Stomach (tissue), 8 donors: ENCODE measurements at regions not wholly inside any gene's neighbourhood (a gene's known extent, or its start where the extent isn't known, plus 50 kb on each side); places are given as distances from the start of the nearest gene placed in this dataset.

ENCODE experiments used
- DNase-seq, 2 donors: peaks; one replicate each; pipeline versions ENCODE4 v3.0.0 to v3.0.0-alpha.2; 2013 to 2019
- H3K27ac ChIP-seq, 5 donors: fragments of 200-600 bp in 4 of 5; sonication (generic) in 4 of 5; one replicate each; pipeline ENCODE4 v1.5.1; 2013 to 2019; ENCODE audit warnings: mild to moderate bottlenecking in 1 of 5, moderate library complexity in 1 of 5
- H3K27me3 ChIP-seq, 3 donors: fragments of 200-600 bp; sonication (generic); one replicate each; pipeline ENCODE4 v1.5.1; 2017 to 2019; ENCODE audit warnings: mixed run types in 1 of 3
- H3K36me3 ChIP-seq, 4 donors: fragments of 200-600 bp; sonication (generic); 1 replicate in 3 of 4; 2 replicates in 1 of 4; pipeline ENCODE4 v1.5.1; 2016 to 2019
- H3K4me1 ChIP-seq, 4 donors: fragments of 200-600 bp; sonication (generic); one replicate each; pipeline ENCODE4 v1.5.1; 2016 to 2019
- H3K4me3 ChIP-seq, 4 donors: fragments of 200-600 bp; sonication (generic) in 3 of 4; one replicate each; pipeline ENCODE4 v1.5.1; 2016 to 2019; ENCODE audit warnings: mild to moderate bottlenecking in 1 of 4
- H3K9me3 ChIP-seq, 4 donors: fragments of 200-600 bp; sonication (generic); one replicate each; pipeline ENCODE4 v1.5.1; 2016 to 2019
- CTCF ChIP-seq, 7 experiments: fragments of 450-650 bp in 4 of 7; fragments of 200-600 bp in 3 of 7; sonication (generic) in 3 of 7; IDR thresholded peaks; one replicate each; pipeline ENCODE4 v1.5.1; 2016 to 2019; ENCODE audit warnings: antibody characterized with exemption in 7 of 7, control low read depth in 2 of 7, mild to moderate bottlenecking in 1 of 7
- EP300 ChIP-seq: sonication (generic); formaldehyde crosslinking; IDR thresholded peaks from one replicate; pipeline ENCODE4 v1.6.1; 2017; ENCODE audit warnings: antibody characterized with exemption
- POLR2A ChIP-seq, 4 donors: fragments of 450-650 bp; IDR thresholded peaks; one replicate each; pipeline ENCODE4 v1.6.1; 2016; ENCODE audit warnings: antibody characterized with exemption in 4 of 4, control low read depth in 2 of 4, mild to moderate bottlenecking in 1 of 4, moderate library complexity in 1 of 4
- POLR2AphosphoS5 ChIP-seq, 3 donors: sonication (generic); formaldehyde crosslinking; IDR thresholded peaks; one replicate each; pipeline ENCODE4 v1.6.1; 2016; ENCODE audit warnings: antibody characterized with exemption in 3 of 3
- WGBS, 5 donors: extraction: QIAGEN DNeasy Blood & Tissue Kit in 3 of 5; methylation state at CpG; one replicate each; pipeline versions ENCODE4 v1.1.5 to v1.1.7; 2013 to 2018; 5-methylcytosine and 5-hydroxymethylcytosine counted together
- intact Hi-C: fragments of 100-400 bp; cut with DNase I; formaldehyde crosslinking; loops from one replicate; pipeline ENCODE4 v1.15.1; 2023; ENCODE audit warnings: low total_unique reads
- donor health status: healthy with polysubstance abuse.
- donor health status: Bipolar disorder and iron deficiency.
- donor health status: healthy.

- Histone ChIP-seq H3K4me1 (peaks cover 0 to 6% (median 0%) of the 10 kb centered on the region in 4 donors), H3K36me3 (no peaks in the 10 kb centered on the region), H3K27ac (no peak overlapping the region), H3K27me3 (no peaks in the 10 kb centered on the region), H3K9me3 (no peaks in the 10 kb centered on the region), H3K4me3 (no peak overlapping the region)
- TF ChIP-seq EP300: no peak
- TF ChIP-seq POLR2A (IDR thresholded peaks at IDR 0.05): no peak
- no peak for TF ChIP-seq POLR2AphosphoS5 (IDR thresholded peaks at IDR 0.05)
- no peak for TF ChIP-seq CTCF (IDR thresholded peaks at IDR 0.05)
- intact Hi-C loops: no loop called here
- 55 to 67% (median 58%) methylated on average over 1 of the region's 1 CpG for WGBS, 5 donors
- no peak for DNase-seq
Measured at GRCh38 chr2:64820901-64821300, 167.2 kb upstream of the SERTAD2 start.

- Histone ChIP-seq H3K4me1 (peaks cover 0 to 4% (median 0%) of the 10 kb centered on the region in 4 donors), H3K27me3 (no peaks in the 10 kb centered on the region), H3K9me3 (no peaks in the 10 kb centered on the region), H3K4me3 (no peak overlapping the region), H3K36me3 (no peaks in the 10 kb centered on the region), H3K27ac (no peak overlapping the region)
- whole genome bisulfite sequencing, 5 donors: 58 to 83% (median 64%) methylated on average over 5 of the region's 5 CpGs
- no peak for DNase-seq
- intact Hi-C loops: no loop called here
- TF ChIP-seq POLR2A (IDR thresholded peaks at IDR 0.05): no peak
- TF ChIP-seq CTCF (IDR thresholded peaks at IDR 0.05): no peak
- no peak for TF ChIP-seq POLR2AphosphoS5 (IDR thresholded peaks at IDR 0.05)
- TF ChIP-seq EP300: no peak
Measured at GRCh38 chr2:64823794-64824193, 165.4 kb upstream of the SLC1A4 start.

- TF ChIP-seq POLR2AphosphoS5 (IDR thresholded peaks at IDR 0.05) (no peak), POLR2A (IDR thresholded peaks at IDR 0.05) (no peak), EP300 (no peak), CTCF (IDR thresholded peaks at IDR 0.05) (no peak)
- peaks cover 0 to 2% (median under 1%) of the 10 kb centered on the region in 4 donors for H3K4me1 ChIP-seq
- H3K9me3 ChIP-seq: no peaks in the 10 kb centered on the region
- no peak for DNase-seq
- H3K27ac ChIP-seq: no peak overlapping the region
- intact Hi-C loops: no loop called here
- whole genome bisulfite sequencing, 5 donors: 85 to 89% (median 86%) methylated on average over 4 of the region's 4 CpGs
- no peaks in the 10 kb centered on the region for H3K36me3 ChIP-seq
- no peak overlapping the region for H3K4me3 ChIP-seq
- no peaks in the 10 kb centered on the region for H3K27me3 ChIP-seq
Measured at GRCh38 chr2:64825831-64826491, 163.2 kb upstream of the SLC1A4 start.

- Histone ChIP-seq H3K4me3 (no peak overlapping the region), H3K36me3 (no peaks in the 10 kb centered on the region), H3K27me3 (no peaks in the 10 kb centered on the region), H3K27ac (no peak overlapping the region), H3K4me1 (peaks cover 4 to 9% (median 7%) of the 10 kb centered on the region in 4 donors), H3K9me3 (no peaks in the 10 kb centered on the region)
- no peak for TF ChIP-seq POLR2A (IDR thresholded peaks at IDR 0.05)
- TF ChIP-seq POLR2AphosphoS5 (IDR thresholded peaks at IDR 0.05): no peak
- no peak for TF ChIP-seq CTCF (IDR thresholded peaks at IDR 0.05)
- 93 to 100% (median 95%) methylated on average over 2 of the region's 2 CpGs for WGBS, 5 donors
- DNase-seq: no peak
- intact Hi-C loops: no loop called here
Measured at GRCh38 chr2:64826703-64827102, 162.5 kb upstream of the SLC1A4 start.
